ENCODE measurements at regions not wholly inside any gene's neighbourhood (a gene's known extent, or its start where the extent isn't known, plus 50 kb on each side); places are given as distances from the start of the nearest gene placed in this dataset.
A peak's percentile ranks its signal among the peaks of the same experiment; 100 is the strongest.

- no peak for DNase-seq (ENCODE audit: low read depth in 4 of 4, low spot score in 2 of 4)
Observed at GRCh38 chr10:128517167-128517566, 390.9 kb upstream of the MKI67 start.

DNA sequence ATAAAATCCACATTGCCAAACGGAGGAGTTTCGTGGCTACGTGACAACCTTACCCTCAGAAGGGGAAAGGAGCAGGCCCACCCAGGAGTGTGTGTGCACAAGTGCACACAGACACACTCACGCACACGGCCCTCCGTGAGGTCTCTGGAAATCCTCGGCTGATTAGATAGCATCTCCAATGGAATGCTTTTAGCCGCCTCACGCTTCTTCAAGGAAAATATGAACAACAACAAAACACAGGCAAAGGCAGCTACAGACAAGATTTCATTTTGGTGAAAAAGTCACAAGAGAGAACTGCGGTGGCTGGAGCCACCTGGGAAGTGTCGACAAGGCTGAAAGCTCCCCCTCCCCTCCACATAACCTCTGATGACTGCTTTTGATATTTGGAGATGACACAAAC is 391.8 kb upstream of the MKI67 start:
- DNase-seq (ENCODE audit: low read depth in 4 of 4, low spot score in 2 of 4), result no peak

DNA sequence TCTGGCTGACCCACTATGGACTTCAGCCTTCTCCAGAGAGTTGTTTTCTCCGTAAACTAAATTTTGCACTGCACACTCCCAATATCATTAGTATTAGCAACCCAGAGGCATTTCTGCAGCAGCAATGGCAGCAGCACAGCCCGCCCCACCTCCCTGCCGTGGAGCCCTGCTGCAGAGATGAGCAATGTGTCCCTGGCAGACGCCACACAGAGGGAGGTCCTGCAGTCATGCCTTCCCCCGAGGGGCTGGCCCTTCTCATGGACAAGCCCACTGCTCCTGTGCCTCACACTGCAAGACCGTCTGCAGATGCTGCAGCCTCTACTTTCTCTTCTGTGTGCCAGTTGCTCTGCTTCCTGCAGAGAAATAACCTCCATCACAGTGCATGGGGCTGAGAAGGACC is 393.4 kb upstream of the MKI67 start:
- no peak for DNase-seq (ENCODE audit: low read depth in 4 of 4, low spot score in 2 of 4)

DNA sequence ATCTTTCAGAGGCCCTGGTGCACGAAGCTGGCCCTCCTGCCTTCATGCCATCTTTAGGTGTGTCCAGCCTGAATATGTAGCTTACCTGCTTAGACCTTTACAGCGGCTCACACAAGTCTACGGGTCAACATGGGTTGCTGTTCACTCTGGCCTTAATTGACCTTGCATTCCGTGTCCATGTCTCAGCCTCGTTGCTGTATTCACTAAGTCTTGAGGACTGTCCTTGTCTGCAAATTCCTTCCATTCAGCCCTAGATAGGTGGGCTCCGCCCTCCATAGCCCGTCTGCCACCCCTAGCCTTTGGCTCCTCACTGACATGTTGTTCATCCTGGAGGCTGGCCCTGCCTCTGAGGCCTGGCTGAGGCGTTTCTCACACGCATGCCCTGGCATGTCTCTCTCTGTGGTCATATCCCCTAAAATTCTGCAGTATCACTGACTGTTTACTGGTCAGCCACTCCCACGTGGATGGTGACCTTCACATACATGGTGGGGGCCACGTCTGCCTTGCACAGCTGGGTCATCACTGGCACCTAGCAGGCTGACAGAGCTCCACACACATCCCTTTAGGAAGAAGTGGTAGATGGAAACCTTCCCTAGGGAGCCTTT is 394.1 kb upstream of the MKI67 start:
- no peak for DNase-seq (ENCODE audit: low read depth in 4 of 4, low spot score in 2 of 4)

DNA sequence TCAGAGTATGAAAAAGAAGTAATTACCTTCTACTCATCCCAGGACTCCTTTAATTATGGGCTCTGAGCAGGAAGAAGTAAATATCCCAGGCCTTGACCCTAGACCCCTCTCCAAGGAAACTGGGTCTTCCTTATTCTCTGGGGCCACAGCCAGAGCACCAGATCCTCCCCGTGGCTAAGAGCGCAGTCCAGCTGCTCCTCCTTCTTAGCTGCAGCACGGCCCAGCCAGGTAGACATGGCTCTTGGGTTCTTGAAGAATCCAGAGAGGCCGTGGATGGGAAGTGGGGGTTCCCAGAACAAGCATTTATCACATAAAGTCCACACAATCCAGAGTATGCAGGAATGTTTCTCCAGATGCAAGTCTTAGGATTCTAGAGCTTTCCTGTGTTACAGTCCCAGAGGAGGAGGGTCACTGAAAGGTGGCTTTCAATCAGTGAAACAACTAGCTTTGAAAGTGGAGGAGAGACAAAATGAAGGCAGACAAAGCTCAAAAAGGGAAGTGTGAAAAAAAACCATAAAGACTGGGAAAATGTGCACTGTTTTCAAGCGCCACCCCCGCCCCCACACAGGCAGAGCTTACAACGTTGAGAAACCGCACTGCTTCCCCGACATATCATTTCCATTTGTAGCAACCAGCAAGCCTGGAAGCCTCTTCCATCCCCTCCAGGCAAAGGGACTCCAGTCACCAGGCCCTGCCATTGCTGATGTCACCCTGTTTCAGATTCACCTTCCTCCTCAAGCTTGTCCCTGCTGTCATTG is 396.5 kb upstream of the MKI67 start:
- no peak for DNase-seq (ENCODE audit: low read depth in 4 of 4, low spot score in 2 of 4)

GRCh38 chr10:128525444-128525843 is 399.2 kb upstream of the MKI67 start:
- no peak for DNase-seq (ENCODE audit: low read depth in 4 of 4, low spot score in 2 of 4)

GRCh38 chr10:128525936-128526335 is 399.7 kb upstream of the MKI67 start:
- DNase-seq (ENCODE audit: low read depth in 4 of 4, low spot score in 2 of 4), result no peak

- peak; percentile 79 to 91 (median 86) for DNase-seq (ENCODE audit: low read depth in 4 of 4, low spot score in 2 of 4)
Observed at GRCh38 chr10:128526791-128527375, 400.7 kb upstream of the MKI67 start.

GRCh38 chr10:128527711-128528110 is 401.5 kb upstream of the MKI67 start:
- DNase-seq (ENCODE audit: low read depth in 4 of 4, low spot score in 2 of 4), result no peak

- DNase-seq (ENCODE audit: low read depth in 4 of 4, low spot score in 2 of 4), result no peak
Observed at GRCh38 chr10:128528167-128528566, 401.9 kb upstream of the MKI67 start.

- no peak for DNase-seq (ENCODE audit: low read depth in 4 of 4, low spot score in 2 of 4)
Observed at GRCh38 chr10:128528781-128529180, 402.6 kb upstream of the MKI67 start.

GRCh38 chr10:128529225-128529624 is 403.0 kb upstream of the MKI67 start:
- no peak for DNase-seq (ENCODE audit: low read depth in 4 of 4, low spot score in 2 of 4)

GRCh38 chr10:128530301-128530700 is 404.1 kb upstream of the MKI67 start:
- DNase-seq (ENCODE audit: low read depth in 4 of 4, low spot score in 2 of 4), result no peak

DNA sequence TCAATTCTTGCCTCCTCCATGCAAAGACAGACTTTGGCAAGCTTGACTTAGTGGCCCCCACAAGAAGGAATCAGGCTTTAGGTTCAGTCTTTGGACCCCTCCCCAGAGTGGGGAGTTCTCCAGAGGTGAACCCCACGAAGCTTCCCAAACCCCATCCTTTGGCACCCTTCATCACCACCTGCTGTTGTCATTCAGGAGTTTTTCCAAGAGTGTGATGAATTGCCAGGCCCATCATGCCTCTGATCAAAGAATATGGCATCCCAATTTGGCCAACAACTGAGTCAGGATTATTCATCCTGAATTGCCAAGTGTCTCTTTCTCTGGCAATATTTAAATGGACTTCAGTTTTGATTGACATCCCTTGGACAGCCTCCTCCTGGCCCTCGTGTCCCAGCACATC is 404.7 kb upstream of the MKI67 start:
- no peak for DNase-seq (ENCODE audit: low read depth in 4 of 4, low spot score in 2 of 4)

- DNase-seq (ENCODE audit: low read depth in 4 of 4, low spot score in 2 of 4), result no peak
Observed at GRCh38 chr10:128534686-128535085, 408.5 kb upstream of the MKI67 start.

GRCh38 chr10:128536259-128536658 is 410.0 kb upstream of the MKI67 start:
- no peak for DNase-seq (ENCODE audit: low read depth in 4 of 4, low spot score in 2 of 4)

DNA sequence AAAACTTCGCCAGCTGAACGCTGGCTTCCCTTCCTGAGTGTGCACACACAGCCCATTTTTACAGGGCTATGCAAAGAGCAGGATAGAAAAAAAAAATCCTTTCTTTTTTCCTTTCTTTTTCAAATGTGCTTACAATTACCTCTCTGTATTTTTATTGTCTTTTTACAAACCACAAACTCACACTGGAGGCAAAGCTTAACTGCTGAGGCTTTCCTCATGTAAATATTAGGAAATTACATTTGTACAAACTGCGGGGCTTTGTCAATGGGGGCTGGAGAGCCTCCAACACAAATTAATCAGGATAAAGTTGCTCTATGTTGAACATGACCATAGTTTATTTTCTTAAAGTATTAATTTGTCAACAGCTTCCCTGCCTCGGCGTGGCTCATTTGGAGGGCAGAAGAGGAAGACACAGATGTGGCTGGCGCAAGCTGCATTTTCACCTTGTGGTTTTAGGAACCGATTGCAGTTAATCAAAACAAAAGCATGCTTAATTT is 411.7 kb upstream of the MKI67 start:
- no peak for DNase-seq (ENCODE audit: low read depth in 4 of 4, low spot score in 2 of 4)

- no peak for DNase-seq (ENCODE audit: low read depth in 4 of 4, low spot score in 2 of 4)
Observed at GRCh38 chr10:128538671-128539070, 412.4 kb upstream of the MKI67 start.

DNA sequence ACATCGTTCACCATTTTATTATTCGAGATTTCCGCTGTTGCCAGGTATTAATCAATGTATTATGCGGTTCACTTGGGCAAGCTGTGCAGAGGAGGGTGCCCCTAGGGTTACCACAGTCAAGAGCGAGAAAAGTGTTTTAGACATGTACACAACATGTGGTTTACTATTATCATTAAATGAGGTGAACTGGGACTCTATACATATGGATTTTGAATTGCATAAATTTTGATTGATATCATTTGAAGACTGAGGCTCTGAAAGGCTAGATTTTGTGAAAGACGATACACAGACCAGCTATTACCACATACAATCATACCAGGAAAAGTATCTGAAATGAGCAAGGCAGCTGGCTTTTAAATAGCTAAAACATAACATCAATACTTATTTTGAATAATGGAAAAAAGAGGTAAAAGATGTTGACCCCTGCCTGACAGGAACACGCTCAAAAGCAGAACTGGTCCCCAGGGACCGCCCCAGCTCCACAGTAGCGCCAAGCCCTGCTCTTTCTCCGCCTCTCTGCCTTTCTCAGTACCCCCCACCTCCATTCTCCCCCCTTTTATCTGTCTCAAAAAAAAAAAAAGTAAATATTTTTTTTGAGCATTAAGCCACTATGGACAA is 413.4 kb upstream of the MKI67 start:
- no peak for DNase-seq (ENCODE audit: low read depth in 4 of 4, low spot score in 2 of 4)

- DNase-seq (ENCODE audit: low read depth in 4 of 4, low spot score in 2 of 4), result no peak
Observed at GRCh38 chr10:128540128-128540762, 414.0 kb upstream of the MKI67 start.
